Iris pigment epithelial cell (primary cell): ENCODE measurements at regions not wholly inside any gene's neighbourhood (a gene's known extent, or its start where the extent isn't known, plus 50 kb on each side); places are given as distances from the start of the nearest gene placed in this dataset.
A peak's percentile ranks its signal among the peaks of the same experiment; 100 is the strongest.

ENCODE experiments used
- DNase-seq: peaks from one replicate; pipeline ENCODE4 v3.0.0-alpha.2; 2011; ENCODE audit warnings: low read depth

- no peak for DNase-seq
These were observed 98.7 kb upstream of the SLC4A4 start for GRCh38 chr4:71240094-71240493.

GRCh38 chr4:71241501-71242288 lies 97.1 kb upstream of the SLC4A4 start:
- DNase-seq = no peak

GRCh38 chr4:71243091-71243833 lies 95.6 kb upstream of the SLC4A4 start:
- DNase-seq = no peak

GRCh38 chr4:71247706-71248105 lies 91.1 kb upstream of the SLC4A4 start:
- DNase-seq = no peak

- no peak for DNase-seq
These were observed 87.6 kb upstream of the SLC4A4 start for GRCh38 chr4:71251261-71251660.

- no peak for DNase-seq
These were observed 85.3 kb upstream of the SLC4A4 start for GRCh38 chr4:71253545-71253944.

GRCh38 chr4:71254451-71255012 lies 84.3 kb upstream of the SLC4A4 start:
- no peak for DNase-seq

- DNase-seq = no peak
These were observed 82.8 kb upstream of the SLC4A4 start for GRCh38 chr4:71255976-71256375.

GRCh38 chr4:71257761-71258160 lies 81.1 kb upstream of the SLC4A4 start:
- DNase-seq = no peak

- no peak for DNase-seq
These were observed 80.5 kb upstream of the SLC4A4 start for GRCh38 chr4:71258323-71258722.

- no peak for DNase-seq
These were observed 79.5 kb upstream of the SLC4A4 start for GRCh38 chr4:71259280-71259679.

GRCh38 chr4:71259911-71260331 lies 78.9 kb upstream of the SLC4A4 start:
- no peak for DNase-seq

- DNase-seq = no peak
These were observed 78.3 kb upstream of the SLC4A4 start for GRCh38 chr4:71260544-71260943.

- DNase-seq = no peak
These were observed 77.8 kb upstream of the SLC4A4 start for GRCh38 chr4:71261001-71261400.

GRCh38 chr4:71261633-71262121 lies 77.1 kb upstream of the SLC4A4 start:
- no peak for DNase-seq

GRCh38 chr4:71262161-71262560 lies 76.7 kb upstream of the SLC4A4 start:
- DNase-seq = no peak

GRCh38 chr4:71266090-71266794 lies 72.6 kb upstream of the SLC4A4 start:
- DNase-seq = peak; percentile 34

GRCh38 chr4:71267244-71267643 lies 71.6 kb upstream of the SLC4A4 start:
- no peak for DNase-seq

GRCh38 chr4:71268166-71268565 lies 70.7 kb upstream of the SLC4A4 start:
- DNase-seq = no peak

- no peak for DNase-seq
These were observed 69.6 kb upstream of the SLC4A4 start for GRCh38 chr4:71269233-71269632.

- peak; percentile 35 for DNase-seq
These were observed 67.9 kb upstream of the SLC4A4 start for GRCh38 chr4:71270901-71271300.

- DNase-seq = no peak
These were observed 65.8 kb upstream of the SLC4A4 start for GRCh38 chr4:71272976-71273375.
